Endothelial cell (in vitro differentiated cells): ENCODE measurements at regions not wholly inside any gene's neighbourhood (a gene's known extent, or its start where the extent isn't known, plus 50 kb on each side); places are given as distances from the start of the nearest gene placed in this dataset.

Experiments
- DNase-seq: peaks from one replicate; pipeline ENCODE4 v3.0.0; 2021; ENCODE audit warnings: low spot score
- H3K27ac Mint-ChIP-seq: one replicate; pipeline ENCODE4 v1.8.0; 2021; ENCODE audit warnings: mixed read lengths, inconsistent platforms; ENCODE audit not compliant: unreplicated experiment
- H3K27me3 Mint-ChIP-seq: one replicate; pipeline ENCODE4 v1.8.0; 2021; ENCODE audit warnings: mild to moderate bottlenecking, moderate library complexity, mixed read lengths, inconsistent platforms; ENCODE audit not compliant: unreplicated experiment
- H3K36me3 Mint-ChIP-seq: one replicate; pipeline ENCODE4 v1.8.0; 2021; ENCODE audit warnings: mild to moderate bottlenecking, low read depth, mixed read lengths, inconsistent platforms; ENCODE audit not compliant: unreplicated experiment
- H3K4me1 Mint-ChIP-seq: one replicate; pipeline ENCODE4 v1.8.0; 2021; ENCODE audit warnings: mild to moderate bottlenecking, mixed read lengths, inconsistent platforms; ENCODE audit not compliant: unreplicated experiment
- H3K4me3 Mint-ChIP-seq: one replicate; pipeline ENCODE4 v1.8.0; 2021; ENCODE audit warnings: mild to moderate bottlenecking, mixed read lengths, inconsistent platforms; ENCODE audit not compliant: unreplicated experiment
- H3K9me3 Mint-ChIP-seq: one replicate; pipeline ENCODE4 v1.8.0; 2021; ENCODE audit warnings: mixed read lengths, inconsistent platforms; ENCODE audit not compliant: unreplicated experiment
- TF ChIP-seq, protein P1 (sequence below): fragments of 200-600 bp; sonication (generic); IDR thresholded peaks from one replicate; pipeline ENCODE4 v1.5.0; 2021; ENCODE audit warnings: antibody characterized with exemption; ENCODE audit not compliant: unreplicated experiment

- Mint-ChIP-seq H3K9me3 (no peaks in the 10 kb centered on the region), H3K27ac (no peak overlapping the region), H3K4me1 (peaks cover 7% of the 10 kb centered on the region), H3K36me3 (no peaks in the 10 kb centered on the region), H3K27me3 (peaks cover 1% of the 10 kb centered on the region), H3K4me3 (no peak overlapping the region)
- TF ChIP-seq, protein P1, sequence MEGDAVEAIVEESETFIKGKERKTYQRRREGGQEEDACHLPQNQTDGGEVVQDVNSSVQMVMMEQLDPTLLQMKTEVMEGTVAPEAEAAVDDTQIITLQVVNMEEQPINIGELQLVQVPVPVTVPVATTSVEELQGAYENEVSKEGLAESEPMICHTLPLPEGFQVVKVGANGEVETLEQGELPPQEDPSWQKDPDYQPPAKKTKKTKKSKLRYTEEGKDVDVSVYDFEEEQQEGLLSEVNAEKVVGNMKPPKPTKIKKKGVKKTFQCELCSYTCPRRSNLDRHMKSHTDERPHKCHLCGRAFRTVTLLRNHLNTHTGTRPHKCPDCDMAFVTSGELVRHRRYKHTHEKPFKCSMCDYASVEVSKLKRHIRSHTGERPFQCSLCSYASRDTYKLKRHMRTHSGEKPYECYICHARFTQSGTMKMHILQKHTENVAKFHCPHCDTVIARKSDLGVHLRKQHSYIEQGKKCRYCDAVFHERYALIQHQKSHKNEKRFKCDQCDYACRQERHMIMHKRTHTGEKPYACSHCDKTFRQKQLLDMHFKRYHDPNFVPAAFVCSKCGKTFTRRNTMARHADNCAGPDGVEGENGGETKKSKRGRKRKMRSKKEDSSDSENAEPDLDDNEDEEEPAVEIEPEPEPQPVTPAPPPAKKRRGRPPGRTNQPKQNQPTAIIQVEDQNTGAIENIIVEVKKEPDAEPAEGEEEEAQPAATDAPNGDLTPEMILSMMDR, result no peak
- no peak for DNase-seq
Observed at GRCh38 chr18:33957707-33958106, 267.0 kb downstream of the NOL4 start.

GRCh38 chr18:33951031-33951430, 273.7 kb downstream of the NOL4 start:
- Mint-ChIP-seq H3K4me1 (no peaks in the 10 kb centered on the region), H3K4me3 (no peak overlapping the region), H3K36me3 (no peaks in the 10 kb centered on the region), H3K27ac (no peak overlapping the region), H3K9me3 (no peaks in the 10 kb centered on the region), H3K27me3 (no peaks in the 10 kb centered on the region)
- no peak for DNase-seq
- TF ChIP-seq, protein P1, result no peak

GRCh38 chr18:33946336-33946735, 278.4 kb downstream of the NOL4 start:
- Mint-ChIP-seq H3K36me3 (no peaks in the 10 kb centered on the region), H3K27ac (no peak overlapping the region), H3K9me3 (no peaks in the 10 kb centered on the region)

DNA sequence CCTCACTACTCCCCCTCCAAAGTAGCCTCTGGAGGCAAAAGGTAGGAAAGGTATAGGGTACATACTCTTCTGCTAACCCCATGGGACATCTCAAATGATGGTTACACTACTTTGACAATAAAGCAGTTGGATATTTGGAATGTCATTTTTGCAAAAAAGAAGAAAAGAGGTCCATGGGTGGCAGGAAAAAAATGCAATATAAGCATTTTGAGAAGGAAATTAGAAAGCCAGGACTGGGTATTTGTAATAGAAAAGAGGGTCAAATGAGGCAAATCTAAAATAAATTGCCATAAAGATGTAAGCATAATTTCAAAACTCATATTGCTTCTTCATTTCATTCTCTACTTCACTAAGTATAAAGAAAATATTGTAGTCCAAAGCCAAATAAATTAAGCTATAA, 280.2 kb downstream of the NOL4 start:
- H3K36me3 Mint-ChIP-seq, result no peaks in the 10 kb centered on the region
- H3K4me1 Mint-ChIP-seq, result no peaks in the 10 kb centered on the region
- no peak overlapping the region for H3K4me3 Mint-ChIP-seq
- no peaks in the 10 kb centered on the region for H3K9me3 Mint-ChIP-seq
- TF ChIP-seq, protein P1, result no peak
- H3K27ac Mint-ChIP-seq, result no peak overlapping the region
- DNase-seq, result no peak
- H3K27me3 Mint-ChIP-seq, result no peaks in the 10 kb centered on the region

More at GRCh38 chr18:33946336-33946735, 278.4 kb downstream of the NOL4 start:
- no peak for DNase-seq
- TF ChIP-seq, protein P1, result no peak
- Mint-ChIP-seq H3K27me3 (no peaks in the 10 kb centered on the region), H3K4me1 (no peaks in the 10 kb centered on the region), H3K4me3 (no peak overlapping the region)

DNA sequence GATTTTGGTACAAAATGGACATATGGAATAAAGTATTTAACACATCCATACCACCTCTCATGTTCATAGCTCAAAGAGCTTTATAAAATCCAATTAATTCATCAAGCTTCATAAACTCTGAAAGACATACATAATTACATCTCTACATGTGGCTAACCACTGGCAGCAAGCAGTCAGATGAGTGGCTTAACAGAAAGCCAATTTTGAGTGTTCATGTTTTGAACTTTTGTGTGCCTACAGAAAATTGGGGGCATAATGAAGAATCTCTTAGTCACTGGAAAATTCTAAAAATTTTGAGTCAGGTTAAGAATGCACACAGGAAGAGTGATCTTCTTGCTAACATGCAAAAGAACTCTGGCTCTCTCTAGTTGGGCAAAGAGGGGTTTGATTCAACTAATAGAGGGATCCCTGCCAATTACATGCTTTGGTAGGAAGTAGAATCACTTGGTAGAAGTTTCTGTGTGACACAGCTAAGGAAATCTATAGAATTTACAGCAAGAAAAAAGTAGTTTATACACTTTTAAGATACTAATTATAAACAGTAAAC, 287.4 kb downstream of the NOL4 start:
- no peaks in the 10 kb centered on the region for H3K9me3 Mint-ChIP-seq
- no peak for DNase-seq
- TF ChIP-seq, protein P1, result no peak
- no peak overlapping the region for H3K27ac Mint-ChIP-seq
- no peaks in the 10 kb centered on the region for H3K36me3 Mint-ChIP-seq
- no peak overlapping the region for H3K4me3 Mint-ChIP-seq
- no peaks in the 10 kb centered on the region for H3K4me1 Mint-ChIP-seq
- no peaks in the 10 kb centered on the region for H3K27me3 Mint-ChIP-seq
